ENCODE measurements at regions not wholly inside any gene's neighbourhood (a gene's known extent, or its start where the extent isn't known, plus 50 kb on each side); places are given as distances from the start of the nearest gene placed in this dataset.

DNA sequence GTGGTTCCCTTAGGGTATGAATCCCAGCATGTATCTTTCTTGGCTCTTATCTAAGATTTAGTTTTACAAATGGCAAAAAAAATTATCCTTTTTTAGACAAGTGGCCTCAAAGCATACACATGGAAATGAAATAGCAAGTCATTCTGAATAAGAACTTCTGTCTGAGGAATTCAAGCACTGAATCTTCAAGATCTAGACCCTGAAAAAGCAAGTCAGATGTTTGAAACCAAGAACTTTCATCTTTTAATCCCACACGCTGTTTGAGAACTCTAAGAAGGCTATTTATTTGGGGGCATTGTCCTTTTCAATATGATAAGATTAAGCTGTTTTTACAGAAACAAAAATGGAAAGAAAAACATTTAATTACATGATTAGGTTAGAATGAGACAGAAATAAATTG, 549.2 kb upstream of the CYLC2 start:
- TF ChIP-seq EZH2 (IDR thresholded peaks at IDR 0.05; ENCODE audit: low read length, missing control alignments) (no peak), CTCF (conservative IDR thresholded peaks at IDR 0.05 in 1 of 2, IDR thresholded peaks at IDR 0.05 in 1 of 2; ENCODE audit: low read depth in 1 of 2, low read length in 2 of 2) (no peak)

All from fibroblast of lung (primary cell).